Heart left ventricle (tissue), 16 donors: ENCODE measurements at regions not wholly inside any gene's neighbourhood (a gene's known extent, or its start where the extent isn't known, plus 50 kb on each side); places are given as distances from the start of the nearest gene placed in this dataset.
A peak's percentile ranks its signal among the peaks of the same experiment; 100 is the strongest.

ENCODE experiments used
- ATAC-seq, 4 donors: fragments of 200-7000 bp; cut with Tn5 transposase; one replicate each; pipeline ENCODE4 v1.9.1; 2020 to 2022; ENCODE audit warnings: moderate library complexity in 4 of 4, mild to moderate bottlenecking in 3 of 4, moderate number of reproducible peaks in 1 of 4
- DNase-seq, 5 donors: peaks; one replicate each; pipeline ENCODE4 v3.0.0-alpha.2; 2020
- H3K27ac ChIP-seq, 12 donors: fragments of 200-600 bp; sonication (generic) in 4 of 12; one replicate each; pipeline versions ENCODE4 v1.5.0 to v1.8.0; 2016 to 2022; ENCODE audit warnings: mild to moderate bottlenecking in 2 of 12
- H3K27me3 ChIP-seq, 9 donors: fragments of 200-600 bp; sonication (generic) in 2 of 9; one replicate each; pipeline versions ENCODE4 v1.5.1 to v1.8.0; 2016 to 2022; ENCODE audit warnings: mild to moderate bottlenecking in 3 of 9
- H3K36me3 ChIP-seq, 9 donors: fragments of 200-600 bp; sonication (generic) in 2 of 9; one replicate each; pipeline versions ENCODE4 v1.5.0 to v1.8.0; 2018 to 2022; ENCODE audit warnings: mild to moderate bottlenecking in 2 of 9
- H3K4me1 ChIP-seq, 12 donors: fragments of 200-600 bp; sonication (generic) in 4 of 12; one replicate each; pipeline versions ENCODE4 v1.5.0 to v1.8.0; 2016 to 2022; ENCODE audit warnings: mild to moderate bottlenecking in 3 of 12
- H3K4me3 ChIP-seq, 12 donors: fragments of 200-600 bp; sonication (generic) in 4 of 12; one replicate each; pipeline versions ENCODE4 v1.5.0 to v1.8.0; 2017 to 2022; ENCODE audit warnings: mild to moderate bottlenecking in 9 of 12, moderate library complexity in 4 of 12
- H3K9me3 ChIP-seq, 12 donors: fragments of 200-600 bp; sonication (generic) in 4 of 12; one replicate each; pipeline versions ENCODE4 v1.5.0 to v1.8.0; 2016 to 2022; ENCODE audit warnings: mild to moderate bottlenecking in 1 of 12
- POLR2A ChIP-seq, 2 donors: fragments of 450-650 bp; IDR thresholded peaks; one replicate each; pipeline ENCODE4 v1.6.1; 2017; ENCODE audit warnings: antibody characterized with exemption in 2 of 2, mild to moderate bottlenecking in 2 of 2, moderate library complexity in 2 of 2
- WGBS, 4 donors: extraction: QIAGEN DNeasy Blood & Tissue Kit in 2 of 4; methylation state at CpG; one replicate each; pipeline versions ENCODE4 v1.1.5 to v1.1.7; 2013 to 2018; 5-methylcytosine and 5-hydroxymethylcytosine counted together
- intact Hi-C, 10 donors: fragments of 100-400 bp; cut with DNase I; formaldehyde crosslinking; loops; one replicate each; pipeline versions ENCODE4 v1.11.1 to v1.14.2; 2022
- TF ChIP-seq, protein P1 (sequence below), 12 donors: fragments of 200-600 bp; sonication (generic) in 4 of 12; IDR thresholded peaks; one replicate each; pipeline versions ENCODE4 v1.5.0 to v1.8.0; 2018 to 2022; ENCODE audit warnings: antibody characterized with exemption in 12 of 12, mild to moderate bottlenecking in 5 of 12
- donor health status: ischemic (EF 13 %, LVEDD 7.1; RV severe dilation, severe dysfunction).
- donor health status: healthy with polysubstance abuse.
- donor health status: DM: no; HTN: yes; CAD: no.
- donor health status: DM: no; HTN: no; CAD: no.
- donor health status: ischemic (EF 25% LVEDD 6.9; RV normal size, moderate dysfunction).
- donor health status: ischemic (EF 25% LVEDD 5.7; RV mildly dilated, moderate dysfunction).
- donor health status: healthy.
- donor health status: DM: yes; HTN: yes; CAD: no.
- donor health status: ischemic (EF 35%, LVEDD 5.7; RV mildly dilated, moderate dysfunction).
- donor health status: nonischemic (EF 11% LVEDD 7.7; RV severe dilation, severe dysfunction).
- donor health status: DM: yes; HTN: yes; CAD: no.
- donor health status: PGD.
- donor health status: ischemic (EF 29% LVEDD 5.4; RV normal size, mild dysfunction).
- donor health status: nonischemic (EF 23%, LVEDD 6.1; RV moderate dilation, normal function).

DNA sequence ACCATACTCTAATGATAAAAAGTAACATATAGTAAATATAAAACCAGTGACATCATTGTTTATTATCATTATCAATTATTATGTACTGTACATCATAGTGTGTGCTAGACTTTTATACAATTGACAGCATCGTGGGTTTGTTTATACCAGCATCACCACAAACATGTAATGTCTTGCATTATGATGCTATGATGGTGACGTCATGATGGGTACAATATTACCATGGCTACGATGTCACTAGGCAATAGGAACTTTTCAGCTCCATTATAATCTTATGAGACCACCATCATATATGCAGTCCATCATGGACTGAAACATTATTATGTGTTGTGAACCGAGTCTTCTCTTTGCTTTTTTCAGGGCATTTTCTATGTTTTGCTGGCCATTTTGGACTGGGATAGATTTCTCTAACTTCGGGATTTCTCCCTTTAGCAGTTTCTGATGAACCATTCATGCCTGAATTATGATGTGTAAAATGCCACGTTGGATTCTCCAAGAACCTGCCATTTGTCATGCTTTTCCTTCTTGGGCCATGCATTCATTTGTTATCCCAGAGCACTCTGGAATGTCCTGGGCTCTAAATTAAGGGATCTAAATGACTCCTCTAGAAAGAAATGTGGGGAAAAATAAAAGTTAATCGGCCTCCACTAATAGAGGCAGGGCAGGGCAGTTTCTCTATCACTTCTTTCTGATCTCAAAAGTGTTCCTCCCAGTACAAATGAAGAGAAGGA lies 325.6 kb upstream of the TNP1 start:
- H3K36me3 ChIP-seq = no peaks in the 10 kb centered on the region
- no peak overlapping the region for H3K4me3 ChIP-seq
- H3K4me1 ChIP-seq = peaks cover 0 to 22% (median 8%) of the 10 kb centered on the region in 12 donors
- intact Hi-C loops = loop anchor here in 2 of 10 donors (5.0 to 10.0 kb wide), 2 partner anchors 92 to 309 kb away; no protein-coding TSS in a partner anchor
- no peak for DNase-seq
- no peak for ATAC-seq
- H3K27me3 ChIP-seq = no peaks in the 10 kb centered on the region
- TF ChIP-seq POLR2A (IDR thresholded peaks at IDR 0.05) = no peak
- TF ChIP-seq, protein P1, sequence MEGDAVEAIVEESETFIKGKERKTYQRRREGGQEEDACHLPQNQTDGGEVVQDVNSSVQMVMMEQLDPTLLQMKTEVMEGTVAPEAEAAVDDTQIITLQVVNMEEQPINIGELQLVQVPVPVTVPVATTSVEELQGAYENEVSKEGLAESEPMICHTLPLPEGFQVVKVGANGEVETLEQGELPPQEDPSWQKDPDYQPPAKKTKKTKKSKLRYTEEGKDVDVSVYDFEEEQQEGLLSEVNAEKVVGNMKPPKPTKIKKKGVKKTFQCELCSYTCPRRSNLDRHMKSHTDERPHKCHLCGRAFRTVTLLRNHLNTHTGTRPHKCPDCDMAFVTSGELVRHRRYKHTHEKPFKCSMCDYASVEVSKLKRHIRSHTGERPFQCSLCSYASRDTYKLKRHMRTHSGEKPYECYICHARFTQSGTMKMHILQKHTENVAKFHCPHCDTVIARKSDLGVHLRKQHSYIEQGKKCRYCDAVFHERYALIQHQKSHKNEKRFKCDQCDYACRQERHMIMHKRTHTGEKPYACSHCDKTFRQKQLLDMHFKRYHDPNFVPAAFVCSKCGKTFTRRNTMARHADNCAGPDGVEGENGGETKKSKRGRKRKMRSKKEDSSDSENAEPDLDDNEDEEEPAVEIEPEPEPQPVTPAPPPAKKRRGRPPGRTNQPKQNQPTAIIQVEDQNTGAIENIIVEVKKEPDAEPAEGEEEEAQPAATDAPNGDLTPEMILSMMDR (IDR thresholded peaks at IDR 0.05) = no peak
- no peaks in the 10 kb centered on the region for H3K9me3 ChIP-seq
- peak overlapping the region in 7 of 12 donors; percentile 23 to 67 (median 47) for H3K27ac ChIP-seq
- 91 to 92% (median 91%) methylated on average over 7 of the region's 7 CpGs for WGBS, 4 donors

DNA sequence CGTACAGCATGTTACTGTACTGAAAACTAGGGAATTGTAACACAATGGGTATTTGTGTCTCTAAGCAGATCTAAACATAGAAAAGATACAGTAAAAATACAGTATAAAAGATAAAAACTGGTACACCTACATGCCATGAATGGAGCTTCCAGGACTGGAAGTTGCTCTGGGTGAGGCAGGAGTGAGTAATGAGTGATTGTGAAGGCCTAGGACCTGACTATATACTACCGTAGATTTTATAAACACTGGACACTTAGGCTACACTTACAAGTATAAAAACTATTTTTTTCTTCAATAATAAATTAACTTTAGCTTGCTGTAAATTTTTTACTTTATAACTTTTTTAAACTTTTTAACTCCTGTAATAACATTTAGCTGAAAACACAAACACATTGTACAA lies 324.4 kb upstream of the TNP1 start:
- TF ChIP-seq POLR2A (IDR thresholded peaks at IDR 0.05) = no peak
- TF ChIP-seq, protein P1 (IDR thresholded peaks at IDR 0.05) = no peak
- H3K9me3 ChIP-seq = no peaks in the 10 kb centered on the region
- no peaks in the 10 kb centered on the region for H3K36me3 ChIP-seq
- DNase-seq = no peak
- H3K4me3 ChIP-seq = no peak overlapping the region
- H3K4me1 ChIP-seq = peaks cover 0 to 22% (median 8%) of the 10 kb centered on the region in 12 donors
- no peak overlapping the region for H3K27ac ChIP-seq
- no peaks in the 10 kb centered on the region for H3K27me3 ChIP-seq
- no peak for ATAC-seq
- intact Hi-C loops = loop anchor here in 1 of 10 donors (10.0 kb wide), 1 partner anchor 311 kb away; no protein-coding TSS in a partner anchor
- WGBS, 4 donors = 94 to 98% (median 97%) methylated on average over 2 of the region's 2 CpGs

DNA sequence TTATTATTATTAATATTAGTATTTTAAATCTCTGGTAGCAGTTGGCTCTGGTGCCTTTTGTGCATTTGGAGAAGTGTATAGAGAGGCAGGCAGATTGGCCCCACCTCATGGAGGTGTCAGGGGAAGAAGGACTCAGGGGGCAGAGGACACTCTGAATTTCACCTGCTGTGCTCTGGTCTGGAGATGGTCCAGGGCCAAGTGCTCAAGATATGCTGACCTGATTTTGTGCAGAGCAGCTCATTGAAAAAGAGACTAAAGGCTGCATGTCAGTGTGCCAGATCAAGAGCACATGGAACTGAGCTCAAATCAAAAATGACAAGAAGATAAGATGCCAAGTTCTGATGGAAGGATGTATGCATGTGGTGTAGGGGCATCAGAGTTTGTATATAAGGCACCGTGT lies 323.6 kb upstream of the TNP1 start:
- intact Hi-C loops = loop anchor here in 1 of 10 donors (10.0 kb wide), 1 partner anchor 311 kb away; no protein-coding TSS in a partner anchor
- no peak for ATAC-seq

DNA sequence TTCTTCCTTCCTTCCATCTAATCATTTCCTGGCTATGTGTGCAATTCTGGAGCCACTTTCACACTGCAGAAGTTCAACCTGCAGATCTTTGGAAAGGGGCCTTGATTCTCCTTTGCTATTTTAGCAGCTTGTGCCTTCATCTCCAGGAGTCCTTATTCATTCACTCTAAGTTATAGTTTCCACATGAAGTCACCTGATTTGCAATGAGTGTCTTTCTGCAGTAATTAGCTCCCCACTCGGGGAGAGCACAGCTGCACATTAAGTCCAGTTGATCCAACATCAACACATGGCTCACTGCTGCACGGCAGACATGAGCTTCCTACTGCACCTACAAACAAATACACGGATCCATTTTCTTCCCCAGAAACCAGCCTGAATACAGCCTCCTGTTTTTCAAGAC lies 323.1 kb upstream of the TNP1 start:
- ATAC-seq (no peak), DNase-seq (no peak)
- Histone ChIP-seq H3K27ac (peak overlapping the region in 1 of 12 donors; percentile 21), H3K4me1 (peaks cover 0 to 22% (median 8%) of the 10 kb centered on the region in 12 donors), H3K36me3 (no peaks in the 10 kb centered on the region), H3K27me3 (no peaks in the 10 kb centered on the region), H3K4me3 (no peak overlapping the region), H3K9me3 (no peaks in the 10 kb centered on the region)
- intact Hi-C loops = loop anchor here in 1 of 10 donors (10.0 kb wide), 1 partner anchor 312 kb away; no protein-coding TSS in a partner anchor
- 47 to 68% (median 57%) methylated on average over 3 of the region's 3 CpGs for WGBS, 4 donors
- TF ChIP-seq, protein P1 (IDR thresholded peaks at IDR 0.05) = no peak
- no peak for TF ChIP-seq POLR2A (IDR thresholded peaks at IDR 0.05)

More for the DNA sequence above, 323.6 kb upstream of the TNP1 start:
- no peak overlapping the region for H3K4me3 ChIP-seq
- no peak for TF ChIP-seq POLR2A (IDR thresholded peaks at IDR 0.05)
- peak overlapping the region in 1 of 12 donors; percentile 21 for H3K27ac ChIP-seq
- H3K9me3 ChIP-seq = no peaks in the 10 kb centered on the region
- DNase-seq = no peak
- H3K27me3 ChIP-seq = no peaks in the 10 kb centered on the region
- WGBS, 4 donors = 81 to 90% (median 84%) methylated on average over 1 of the region's 1 CpG
- H3K4me1 ChIP-seq = peaks cover 0 to 22% (median 8%) of the 10 kb centered on the region in 12 donors
- no peaks in the 10 kb centered on the region for H3K36me3 ChIP-seq
